Thyroid gland (tissue), 4 donors: ENCODE measurements at regions not wholly inside any gene's neighbourhood (a gene's known extent, or its start where the extent isn't known, plus 50 kb on each side); places are given as distances from the start of the nearest gene placed in this dataset.
"Not testable (repeated sequence)": the region's sequence is repeated elsewhere in the genome, so short reads cannot be mapped to it uniquely, and the experiment has no call there.

Experiments
- DNase-seq, 2 donors: peaks; one replicate each; pipeline ENCODE4 v3.0.0-alpha.2; 2019
- H3K27ac ChIP-seq, 3 donors: fragments of 200-600 bp; sonication (generic); 1 replicate in 2 of 3; 2 replicates in 1 of 3; pipeline ENCODE4 v1.5.1; 2016 to 2019; ENCODE audit warnings: mild to moderate bottlenecking in 1 of 3, moderate library complexity in 1 of 3
- H3K27me3 ChIP-seq: fragments of 200-600 bp; sonication (generic); one replicate; pipeline ENCODE4 v1.5.1; 2019
- H3K36me3 ChIP-seq, 2 donors: fragments of 200-600 bp; sonication (generic); one replicate each; pipeline ENCODE4 v1.5.1; 2016 to 2019
- H3K4me1 ChIP-seq, 2 donors: fragments of 200-600 bp; sonication (generic); one replicate each; pipeline ENCODE4 v1.5.1; 2017 to 2019
- H3K4me3 ChIP-seq, 3 donors: fragments of 200-600 bp; sonication (generic); replicated peaks in 1 of 3; 1 replicate in 2 of 3; 2 replicates in 1 of 3; pipeline ENCODE4 v1.5.1; 2016; ENCODE audit warnings: mild to moderate bottlenecking in 1 of 3
- H3K9me3 ChIP-seq: fragments of 200-600 bp; sonication (generic); one replicate; pipeline ENCODE4 v1.5.1; 2017
- POLR2A ChIP-seq, 2 donors: fragments of 450-650 bp; IDR thresholded peaks; one replicate each; pipeline ENCODE4 v1.6.1; 2017; ENCODE audit warnings: antibody characterized with exemption in 2 of 2, mild to moderate bottlenecking in 2 of 2, moderate library complexity in 1 of 2
- WGBS, 2 donors: methylation state at CpG; one replicate each; pipeline ENCODE4 v1.1.5; 2017; 5-methylcytosine and 5-hydroxymethylcytosine counted together
- intact Hi-C: fragments of 100-400 bp; cut with DNase I; formaldehyde crosslinking; loops from one replicate; pipeline ENCODE4 v1.15.1; 2023
- TF ChIP-seq, protein P1 (sequence below), 6 experiments: fragments of 200-600 bp in 3 of 6; fragments of 450-650 bp in 3 of 6; sonication (generic) in 3 of 6; IDR thresholded peaks; one replicate each; pipeline ENCODE4 v1.5.1; 2016 to 2019; ENCODE audit warnings: antibody characterized with exemption in 6 of 6, mild to moderate bottlenecking in 2 of 6, inconsistent platforms in 1 of 6, moderate library complexity in 1 of 6

DNA sequence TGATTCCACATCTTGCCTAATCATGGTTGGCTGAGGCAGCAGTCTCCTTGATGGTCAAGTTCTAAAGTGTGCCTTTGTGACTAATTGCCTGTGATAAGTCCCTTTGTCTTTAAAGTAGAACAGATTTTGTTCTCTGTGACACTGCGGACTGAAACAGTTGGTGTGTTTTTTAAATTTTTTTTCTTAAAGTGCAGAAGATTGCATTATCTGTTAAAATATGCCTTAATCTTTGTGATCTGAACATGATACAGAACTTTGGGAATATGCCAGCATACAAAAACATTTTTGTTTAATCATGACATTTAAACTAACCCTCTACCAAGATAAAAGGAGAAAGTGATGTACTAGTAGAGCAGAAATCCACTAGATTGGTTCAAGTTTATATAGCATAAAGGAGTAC lies 1260.6 kb upstream of the ADGRL2 start:
- no peak for DNase-seq
- 92 to 96% methylated on average over 1 of the region's 1 CpG for WGBS, 2 donors
- Histone ChIP-seq H3K9me3 (no peaks in the 10 kb centered on the region), H3K27me3 (no peaks in the 10 kb centered on the region), H3K4me1 (no peaks in the 10 kb centered on the region), H3K36me3 (no peaks in the 10 kb centered on the region), H3K4me3 (no peak overlapping the region), H3K27ac (no peak overlapping the region)
- intact Hi-C loops: no loop called here
- TF ChIP-seq POLR2A (IDR thresholded peaks at IDR 0.05): no peak
- TF ChIP-seq, protein P1, sequence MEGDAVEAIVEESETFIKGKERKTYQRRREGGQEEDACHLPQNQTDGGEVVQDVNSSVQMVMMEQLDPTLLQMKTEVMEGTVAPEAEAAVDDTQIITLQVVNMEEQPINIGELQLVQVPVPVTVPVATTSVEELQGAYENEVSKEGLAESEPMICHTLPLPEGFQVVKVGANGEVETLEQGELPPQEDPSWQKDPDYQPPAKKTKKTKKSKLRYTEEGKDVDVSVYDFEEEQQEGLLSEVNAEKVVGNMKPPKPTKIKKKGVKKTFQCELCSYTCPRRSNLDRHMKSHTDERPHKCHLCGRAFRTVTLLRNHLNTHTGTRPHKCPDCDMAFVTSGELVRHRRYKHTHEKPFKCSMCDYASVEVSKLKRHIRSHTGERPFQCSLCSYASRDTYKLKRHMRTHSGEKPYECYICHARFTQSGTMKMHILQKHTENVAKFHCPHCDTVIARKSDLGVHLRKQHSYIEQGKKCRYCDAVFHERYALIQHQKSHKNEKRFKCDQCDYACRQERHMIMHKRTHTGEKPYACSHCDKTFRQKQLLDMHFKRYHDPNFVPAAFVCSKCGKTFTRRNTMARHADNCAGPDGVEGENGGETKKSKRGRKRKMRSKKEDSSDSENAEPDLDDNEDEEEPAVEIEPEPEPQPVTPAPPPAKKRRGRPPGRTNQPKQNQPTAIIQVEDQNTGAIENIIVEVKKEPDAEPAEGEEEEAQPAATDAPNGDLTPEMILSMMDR (IDR thresholded peaks at IDR 0.05): no peak

DNA sequence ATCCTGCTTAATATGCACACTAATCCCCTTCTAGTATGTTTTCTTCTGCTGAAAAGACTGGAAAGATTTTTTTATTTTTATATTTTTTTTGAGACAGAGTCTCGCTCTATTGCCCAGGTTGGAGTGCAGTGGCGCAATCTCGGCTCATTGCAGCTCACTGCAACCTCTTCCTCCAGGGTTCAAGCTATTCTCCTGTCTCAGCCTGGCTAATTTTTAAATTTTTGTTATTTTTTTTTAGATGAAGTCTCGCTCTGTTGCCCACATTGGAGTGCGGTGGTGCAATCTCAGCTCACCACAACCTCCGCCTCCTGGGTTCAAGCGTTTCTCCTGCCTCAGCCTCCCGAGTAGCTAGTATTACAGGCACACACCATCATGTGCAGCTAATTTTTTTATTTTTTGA lies 1261.4 kb upstream of the ADGRL2 start:
- H3K36me3 ChIP-seq, H3K27me3 ChIP-seq, H3K27ac ChIP-seq, H3K4me1 ChIP-seq, intact Hi-C loops, H3K9me3 ChIP-seq, DNase-seq, H3K4me3 ChIP-seq: not testable (repeated sequence)
- 92 to 97% methylated on average over 8 of the region's 8 CpGs for WGBS, 2 donors

DNA sequence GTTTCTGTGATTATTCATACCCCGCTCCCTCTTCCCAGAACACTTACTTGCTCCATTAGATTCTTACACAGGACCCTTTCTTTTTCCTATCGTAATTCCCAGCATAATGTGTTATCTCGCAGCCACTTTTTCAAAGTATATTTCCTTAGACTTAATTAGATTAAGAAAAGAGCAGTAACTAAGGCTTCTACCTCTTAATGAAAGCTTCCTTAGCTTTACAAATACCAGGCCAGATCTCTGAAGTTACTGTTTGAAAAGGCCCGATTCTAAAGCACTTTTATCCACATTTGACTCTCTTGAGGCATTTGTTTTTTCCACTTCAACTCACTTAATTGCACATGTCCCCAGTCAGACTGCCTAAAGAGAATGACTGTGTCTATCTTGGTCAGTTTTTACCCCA lies 1264.3 kb upstream of the ADGRL2 start:
- TF ChIP-seq POLR2A (IDR thresholded peaks at IDR 0.05): no peak
- TF ChIP-seq, protein P1 (IDR thresholded peaks at IDR 0.05): no peak
- Histone ChIP-seq H3K27me3 (no peaks in the 10 kb centered on the region), H3K4me3 (no peak overlapping the region), H3K36me3 (no peaks in the 10 kb centered on the region), H3K27ac (no peak overlapping the region), H3K4me1 (peaks cover 0 to 4% of the 10 kb centered on the region in 2 donors), H3K9me3 (no peaks in the 10 kb centered on the region)
- intact Hi-C loops: no loop called here
- WGBS, 2 donors: 55 to 58% methylated on average over 4 of the region's 4 CpGs
- DNase-seq: no peak

DNA sequence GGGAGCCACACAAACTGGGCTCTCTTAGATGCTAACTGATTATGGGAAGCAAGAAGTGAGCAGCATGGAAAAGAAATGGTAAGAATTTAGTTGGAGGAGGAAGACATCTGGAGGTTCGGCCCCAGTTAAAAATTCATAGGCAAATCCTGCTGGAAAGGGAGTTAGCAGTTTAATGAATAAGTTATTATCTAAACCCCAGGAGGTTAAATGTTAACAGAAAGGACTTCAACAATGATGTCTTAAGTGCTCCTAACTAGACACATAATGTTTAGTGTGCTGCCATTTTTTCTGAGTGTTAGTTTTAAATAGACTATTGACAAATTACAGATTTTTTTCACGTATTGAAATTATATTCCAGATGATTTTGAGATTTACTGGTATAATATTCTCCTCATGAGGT lies 1265.3 kb upstream of the ADGRL2 start:
- 85 to 88% methylated on average over 2 of the region's 2 CpGs for WGBS, 2 donors
- Histone ChIP-seq H3K36me3 (no peaks in the 10 kb centered on the region), H3K9me3 (no peaks in the 10 kb centered on the region), H3K27ac (no peak overlapping the region), H3K4me3 (no peak overlapping the region), H3K4me1 (peaks cover 0 to 4% of the 10 kb centered on the region in 2 donors), H3K27me3 (no peaks in the 10 kb centered on the region)
- intact Hi-C loops: no loop called here
- TF ChIP-seq, protein P1 (IDR thresholded peaks at IDR 0.05): no peak
- TF ChIP-seq POLR2A (IDR thresholded peaks at IDR 0.05): no peak
- DNase-seq: no peak

DNA sequence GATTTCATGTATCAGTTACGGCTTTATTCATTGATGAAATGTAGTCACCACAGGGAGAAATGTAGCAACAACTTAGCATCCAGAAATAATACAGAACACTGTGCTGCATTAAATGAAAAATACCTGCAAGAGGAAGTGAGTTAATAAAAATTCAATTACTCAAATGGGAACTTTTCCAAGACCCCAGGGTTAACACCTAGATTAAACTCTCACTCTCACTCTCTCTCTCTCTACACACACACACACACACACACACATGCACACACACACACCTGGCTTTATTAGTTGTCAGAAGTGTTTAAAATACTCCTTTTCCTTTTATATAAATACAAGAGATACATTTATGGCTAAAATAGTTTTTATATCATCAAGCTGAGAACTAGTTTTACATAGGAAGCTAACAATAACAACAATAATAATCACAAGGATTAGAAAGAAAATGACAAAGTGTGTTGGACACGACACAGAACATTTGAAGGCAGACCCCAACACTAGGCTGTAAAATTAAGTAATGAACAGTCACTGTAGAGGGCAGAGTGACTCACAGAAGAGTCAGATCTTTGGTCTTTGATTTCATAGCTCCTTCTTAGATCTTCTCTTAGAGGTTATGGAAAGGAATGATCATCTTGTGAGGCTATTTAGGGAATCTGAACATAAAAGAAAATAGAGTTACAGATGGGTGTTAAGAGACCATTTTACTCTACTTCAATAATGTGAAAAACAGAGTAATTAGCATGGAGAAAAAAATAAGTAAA lies 1266.0 kb upstream of the ADGRL2 start:
- peaks cover 0 to 4% of the 10 kb centered on the region in 2 donors for H3K4me1 ChIP-seq
- WGBS, 2 donors: 90 to 91% methylated on average over 2 of the region's 2 CpGs

More for the DNA sequence above, 1266.0 kb upstream of the ADGRL2 start:
- no peak for TF ChIP-seq POLR2A (IDR thresholded peaks at IDR 0.05)
- TF ChIP-seq, protein P1 (IDR thresholded peaks at IDR 0.05): no peak
- intact Hi-C loops: no loop called here
- DNase-seq: no peak
- Histone ChIP-seq H3K36me3 (no peaks in the 10 kb centered on the region), H3K27me3 (no peaks in the 10 kb centered on the region), H3K4me3 (no peak overlapping the region), H3K9me3 (no peaks in the 10 kb centered on the region), H3K27ac (no peak overlapping the region)
